NCI-H1417 (cell line): ENCODE measurements at regions not wholly inside any gene's neighbourhood (a gene's known extent, or its start where the extent isn't known, plus 50 kb on each side); places are given as distances from the start of the nearest gene placed in this dataset.

Source experiments
- DNase-seq, 3 experiments: peaks; one replicate each; lab custom pipeline; 2025; lab: John Stamatoyannopoulos, UW

- DNase-seq = no peak
These were observed 418.2 kb downstream of the KLF12 start for GRCh38 chr13:73715911-73716510.

- DNase-seq = no peak
These were observed 418.9 kb downstream of the KLF12 start for GRCh38 chr13:73715114-73715910.

- DNase-seq = no peak
These were observed 419.7 kb downstream of the KLF12 start for GRCh38 chr13:73714522-73714921.

GRCh38 chr13:73708393-73708985 lies 425.7 kb downstream of the KLF12 start:
- peak; percentile 53 to 92 (median 92) for DNase-seq

GRCh38 chr13:73704587-73704986 lies 429.6 kb downstream of the KLF12 start:
- no peak for DNase-seq

- DNase-seq = no peak
These were observed 430.6 kb downstream of the KLF12 start for GRCh38 chr13:73703606-73704005.

- DNase-seq = peak in 1 of 3 experiments; percentile 24
These were observed 431.7 kb downstream of the KLF12 start for GRCh38 chr13:73702419-73703071.

GRCh38 chr13:73701160-73701559 lies 433.0 kb downstream of the KLF12 start:
- no peak for DNase-seq

GRCh38 chr13:73698859-73699258 lies 435.3 kb downstream of the KLF12 start:
- DNase-seq = no peak

GRCh38 chr13:73697166-73697565 lies 437.0 kb downstream of the KLF12 start:
- DNase-seq = no peak

- no peak for DNase-seq
These were observed 437.5 kb downstream of the KLF12 start for GRCh38 chr13:73696713-73697112.

GRCh38 chr13:73696271-73696670 lies 437.9 kb downstream of the KLF12 start:
- DNase-seq = peak in 1 of 3 experiments; percentile 77

GRCh38 chr13:73695325-73695724 lies 438.9 kb downstream of the KLF12 start:
- peak in 1 of 3 experiments; percentile 82 for DNase-seq

- DNase-seq = no peak
These were observed 441.0 kb downstream of the KLF12 start for GRCh38 chr13:73693215-73693614.

- DNase-seq = no peak
These were observed 442.3 kb downstream of the KLF12 start for GRCh38 chr13:73691891-73692290.

GRCh38 chr13:73687929-73688328 lies 446.3 kb downstream of the KLF12 start:
- no peak for DNase-seq

GRCh38 chr13:73687087-73687486 lies 447.1 kb downstream of the KLF12 start:
- DNase-seq = no peak

GRCh38 chr13:73684750-73685149 lies 449.5 kb downstream of the KLF12 start:
- no peak for DNase-seq

- peak in 2 of 3 experiments; percentile 54 to 83 for DNase-seq
These were observed 449.9 kb downstream of the KLF12 start for GRCh38 chr13:73684286-73684685.

GRCh38 chr13:73683746-73684145 lies 450.5 kb downstream of the KLF12 start:
- peak in 1 of 3 experiments; percentile 49 for DNase-seq

- no peak for DNase-seq
These were observed 452.4 kb downstream of the KLF12 start for GRCh38 chr13:73681779-73682178.

- no peak for DNase-seq
These were observed 453.2 kb downstream of the KLF12 start for GRCh38 chr13:73681015-73681414.
